Activated CD8-positive, alpha-beta T cell treated with anti-CD3 and anti-CD28 coated beads for 36 hours (primary cell): ENCODE measurements at regions not wholly inside any gene's neighbourhood (a gene's known extent, or its start where the extent isn't known, plus 50 kb on each side); places are given as distances from the start of the nearest gene placed in this dataset.

Experiments used
- ATAC-seq: fragments of 200-7000 bp; cut with Tn5 transposase; one replicate; pipeline ENCODE4 v1.10.0; 2021; ENCODE audit warnings: mild to moderate bottlenecking, moderate library complexity
- CTCF ChIA-PET: fragments of 350-600 bp; sonication (Branson Sonifier 250); formaldehyde crosslinking; loops from one replicate; lab custom pipeline; 2021; ENCODE audit warnings: antibody characterized with exemption; lab: Charles Lee
- POLR2A ChIA-PET: fragments of 350-600 bp; sonication (Branson Sonifier 250); formaldehyde crosslinking; loops from one replicate; lab custom pipeline; 2021; ENCODE audit warnings: antibody characterized with exemption; lab: Charles Lee
- DNase-seq: peaks from one replicate; pipeline ENCODE4 v3.0.0-alpha.2; 2020
- H3K27ac Mint-ChIP-seq: one replicate; pipeline ENCODE4 v1.8.0; 2021; ENCODE audit warnings: mild to moderate bottlenecking, mixed read lengths
- H3K27me3 Mint-ChIP-seq: one replicate; pipeline ENCODE4 v1.8.0; 2021; ENCODE audit warnings: mixed read lengths
- H3K36me3 Mint-ChIP-seq: one replicate; pipeline ENCODE4 v1.8.0; 2021; ENCODE audit warnings: low read depth, mixed read lengths
- H3K4me1 Mint-ChIP-seq: one replicate; pipeline ENCODE4 v1.8.0; 2021; ENCODE audit warnings: low read depth, mixed read lengths
- H3K4me3 Mint-ChIP-seq: one replicate; pipeline ENCODE4 v1.8.0; 2021; ENCODE audit warnings: mild to moderate bottlenecking, moderate library complexity, mixed read lengths
- H3K9me3 Mint-ChIP-seq: one replicate; pipeline ENCODE4 v1.8.0; 2021; ENCODE audit warnings: mixed read lengths
- CTCF ChIP-seq: fragments of 200-600 bp; IDR thresholded peaks from one replicate; pipeline ENCODE4 v1.8.0; 2022; ENCODE audit warnings: antibody characterized with exemption, mild to moderate bottlenecking
- intact Hi-C: fragments of 100-400 bp; cut with micrococcal nuclease; formaldehyde crosslinking; loops from one replicate; pipeline ENCODE4 v1.10.0; 2022

- DNase-seq (no peak), ATAC-seq (no peak)
- TF ChIP-seq CTCF: no peak
- H3K4me3 Mint-ChIP-seq: no peak overlapping the region
- ChIA-PET POLR2A (no interaction called here), CTCF (no interaction called here)
- intact Hi-C loops: no loop called here
- no peaks in the 10 kb centered on the region for H3K27me3 Mint-ChIP-seq
- no peaks in the 10 kb centered on the region for H3K4me1 Mint-ChIP-seq
- H3K9me3 Mint-ChIP-seq: no peaks in the 10 kb centered on the region
- no peak overlapping the region for H3K27ac Mint-ChIP-seq
- H3K36me3 Mint-ChIP-seq: no peaks in the 10 kb centered on the region
These were observed 104.0 kb downstream of the TFAP2A start for GRCh38 chr6:10310826-10311225.

- Mint-ChIP-seq H3K36me3 (no peaks in the 10 kb centered on the region), H3K27ac (no peak overlapping the region), H3K9me3 (no peaks in the 10 kb centered on the region), H3K4me1 (no peaks in the 10 kb centered on the region), H3K27me3 (no peaks in the 10 kb centered on the region), H3K4me3 (no peak overlapping the region)
- no peak for TF ChIP-seq CTCF
- POLR2A ChIA-PET: interaction anchor here (0.6 kb wide), 1 partner anchor 1483 kb away, joined by 3 read pairs; no protein-coding TSS in a partner anchor
- no peak for DNase-seq
- intact Hi-C loops: no loop called here
- CTCF ChIA-PET: no interaction called here
- ATAC-seq: no peak
These were observed 104.6 kb downstream of the TFAP2A start for GRCh38 chr6:10310330-10310653.

- no peaks in the 10 kb centered on the region for H3K9me3 Mint-ChIP-seq
- no peaks in the 10 kb centered on the region for H3K36me3 Mint-ChIP-seq
- CTCF ChIA-PET: no interaction called here
- no peak for ATAC-seq
- DNase-seq: no peak
- TF ChIP-seq CTCF: no peak
- H3K4me3 Mint-ChIP-seq: no peak overlapping the region
- POLR2A ChIA-PET: interaction anchor here (0.6 kb wide), 1 partner anchor 1482 kb away, joined by 3 read pairs; no protein-coding TSS in a partner anchor
- H3K4me1 Mint-ChIP-seq: no peaks in the 10 kb centered on the region
- H3K27me3 Mint-ChIP-seq: no peaks in the 10 kb centered on the region
- H3K27ac Mint-ChIP-seq: no peak overlapping the region
- intact Hi-C loops: no loop called here
These were observed 105.2 kb downstream of the TFAP2A start for GRCh38 chr6:10309457-10310329.

GRCh38 chr6:10307476-10307875, 107.4 kb downstream of the TFAP2A start:
- H3K4me1 Mint-ChIP-seq: no peaks in the 10 kb centered on the region
- TF ChIP-seq CTCF: no peak
- ATAC-seq (no peak), DNase-seq (no peak)
- intact Hi-C loops: no loop called here
- no peak overlapping the region for H3K4me3 Mint-ChIP-seq
- ChIA-PET CTCF (no interaction called here), POLR2A (no interaction called here)
- no peaks in the 10 kb centered on the region for H3K36me3 Mint-ChIP-seq
- no peaks in the 10 kb centered on the region for H3K9me3 Mint-ChIP-seq
- no peak overlapping the region for H3K27ac Mint-ChIP-seq
- H3K27me3 Mint-ChIP-seq: no peaks in the 10 kb centered on the region

GRCh38 chr6:10307028-10307427, 107.8 kb downstream of the TFAP2A start:
- no peaks in the 10 kb centered on the region for H3K9me3 Mint-ChIP-seq
- H3K4me1 Mint-ChIP-seq: no peaks in the 10 kb centered on the region
- H3K27ac Mint-ChIP-seq: no peak overlapping the region
- H3K36me3 Mint-ChIP-seq: no peaks in the 10 kb centered on the region
- ATAC-seq (no peak), DNase-seq (no peak)
- TF ChIP-seq CTCF: no peak
- no peak overlapping the region for H3K4me3 Mint-ChIP-seq
- CTCF ChIA-PET: no interaction called here
- H3K27me3 Mint-ChIP-seq: no peaks in the 10 kb centered on the region
- POLR2A ChIA-PET: no interaction called here
- intact Hi-C loops: no loop called here
